Ovary (tissue), 3 donors: ENCODE measurements at regions not wholly inside any gene's neighbourhood (a gene's known extent, or its start where the extent isn't known, plus 50 kb on each side); places are given as distances from the start of the nearest gene placed in this dataset.

ENCODE experiments used
- POLR2A ChIP-seq: fragments of 450-650 bp; IDR thresholded peaks from one replicate; pipeline ENCODE4 v1.6.1; 2017; ENCODE audit warnings: antibody characterized with exemption, mild to moderate bottlenecking, moderate library complexity
- TF ChIP-seq, protein P1 (sequence below), 3 donors: fragments of 450-650 bp in 2 of 3; fragments of 200-600 bp in 1 of 3; IDR thresholded peaks; one replicate each; pipeline versions ENCODE4 v1.5.1 to v1.8.0; 2016 to 2022; ENCODE audit warnings: antibody characterized with exemption in 3 of 3, mild to moderate bottlenecking in 1 of 3
- donor health status: DM: no; HTN: no; CAD: no.

DNA sequence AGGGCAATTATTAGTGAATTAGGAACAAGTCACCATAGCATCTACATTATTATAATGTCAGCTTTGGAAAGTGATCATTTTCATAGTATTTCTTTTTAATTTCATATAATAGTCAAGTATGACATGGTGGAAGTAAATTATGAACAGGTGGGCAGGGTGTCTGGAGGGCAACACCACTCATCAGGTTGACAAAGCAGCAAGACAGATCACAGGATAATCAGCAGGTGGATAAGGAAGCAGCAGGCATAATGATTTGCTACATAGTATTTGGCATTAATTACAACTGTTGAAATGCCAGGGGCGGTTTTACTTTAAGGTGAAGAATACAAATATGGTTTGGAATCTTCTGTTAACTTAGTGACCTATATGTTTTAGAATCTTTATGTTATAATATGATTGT lies 1342.2 kb downstream of the PLA2G4A start:
- TF ChIP-seq, protein P1, sequence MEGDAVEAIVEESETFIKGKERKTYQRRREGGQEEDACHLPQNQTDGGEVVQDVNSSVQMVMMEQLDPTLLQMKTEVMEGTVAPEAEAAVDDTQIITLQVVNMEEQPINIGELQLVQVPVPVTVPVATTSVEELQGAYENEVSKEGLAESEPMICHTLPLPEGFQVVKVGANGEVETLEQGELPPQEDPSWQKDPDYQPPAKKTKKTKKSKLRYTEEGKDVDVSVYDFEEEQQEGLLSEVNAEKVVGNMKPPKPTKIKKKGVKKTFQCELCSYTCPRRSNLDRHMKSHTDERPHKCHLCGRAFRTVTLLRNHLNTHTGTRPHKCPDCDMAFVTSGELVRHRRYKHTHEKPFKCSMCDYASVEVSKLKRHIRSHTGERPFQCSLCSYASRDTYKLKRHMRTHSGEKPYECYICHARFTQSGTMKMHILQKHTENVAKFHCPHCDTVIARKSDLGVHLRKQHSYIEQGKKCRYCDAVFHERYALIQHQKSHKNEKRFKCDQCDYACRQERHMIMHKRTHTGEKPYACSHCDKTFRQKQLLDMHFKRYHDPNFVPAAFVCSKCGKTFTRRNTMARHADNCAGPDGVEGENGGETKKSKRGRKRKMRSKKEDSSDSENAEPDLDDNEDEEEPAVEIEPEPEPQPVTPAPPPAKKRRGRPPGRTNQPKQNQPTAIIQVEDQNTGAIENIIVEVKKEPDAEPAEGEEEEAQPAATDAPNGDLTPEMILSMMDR (IDR thresholded peaks at IDR 0.05) = no peak
- no peak for TF ChIP-seq POLR2A
